Neural cell (in vitro differentiated cells): ENCODE measurements at regions not wholly inside any gene's neighbourhood (a gene's known extent, or its start where the extent isn't known, plus 50 kb on each side); places are given as distances from the start of the nearest gene placed in this dataset.

Source experiments
- RAD21 ChIP-seq: fragments of 450-650 bp; conservative IDR thresholded peaks from 2 replicates; pipeline ENCODE4 v1.6.1; 2014; ENCODE audit warnings: antibody characterized with exemption, mild to moderate bottlenecking, moderate library complexity
- TF ChIP-seq, protein P1 (sequence below): fragments of 450-650 bp; IDR thresholded peaks from 2 replicates; pipeline ENCODE4 v1.5.1; 2014; ENCODE audit warnings: antibody characterized with exemption, mild to moderate bottlenecking, moderate library complexity; ENCODE audit not compliant: poor library complexity, severe bottlenecking

DNA sequence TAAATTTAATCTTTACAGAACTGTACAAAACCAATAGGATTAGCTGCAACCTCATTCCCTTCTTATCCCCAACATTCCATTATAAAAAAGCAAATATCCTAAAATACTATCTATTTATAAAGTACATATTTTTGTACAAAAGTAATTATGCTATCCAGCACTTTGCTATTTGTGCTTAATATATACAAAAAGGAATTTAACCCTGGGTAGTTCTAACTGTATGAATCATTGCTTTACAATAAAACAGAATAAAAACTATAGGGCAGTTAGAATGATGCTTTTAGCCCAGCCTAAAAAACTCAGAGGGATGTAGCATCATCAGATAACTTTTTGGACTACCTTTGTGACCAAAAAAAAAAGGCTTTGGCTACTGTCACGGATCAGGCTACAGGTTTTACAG, 49.9 kb upstream of the KLHL31 start:
- TF ChIP-seq, protein P1, sequence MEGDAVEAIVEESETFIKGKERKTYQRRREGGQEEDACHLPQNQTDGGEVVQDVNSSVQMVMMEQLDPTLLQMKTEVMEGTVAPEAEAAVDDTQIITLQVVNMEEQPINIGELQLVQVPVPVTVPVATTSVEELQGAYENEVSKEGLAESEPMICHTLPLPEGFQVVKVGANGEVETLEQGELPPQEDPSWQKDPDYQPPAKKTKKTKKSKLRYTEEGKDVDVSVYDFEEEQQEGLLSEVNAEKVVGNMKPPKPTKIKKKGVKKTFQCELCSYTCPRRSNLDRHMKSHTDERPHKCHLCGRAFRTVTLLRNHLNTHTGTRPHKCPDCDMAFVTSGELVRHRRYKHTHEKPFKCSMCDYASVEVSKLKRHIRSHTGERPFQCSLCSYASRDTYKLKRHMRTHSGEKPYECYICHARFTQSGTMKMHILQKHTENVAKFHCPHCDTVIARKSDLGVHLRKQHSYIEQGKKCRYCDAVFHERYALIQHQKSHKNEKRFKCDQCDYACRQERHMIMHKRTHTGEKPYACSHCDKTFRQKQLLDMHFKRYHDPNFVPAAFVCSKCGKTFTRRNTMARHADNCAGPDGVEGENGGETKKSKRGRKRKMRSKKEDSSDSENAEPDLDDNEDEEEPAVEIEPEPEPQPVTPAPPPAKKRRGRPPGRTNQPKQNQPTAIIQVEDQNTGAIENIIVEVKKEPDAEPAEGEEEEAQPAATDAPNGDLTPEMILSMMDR: no peak
- no peak for TF ChIP-seq RAD21
